B cell (primary cell): ENCODE measurements at regions not wholly inside any gene's neighbourhood (a gene's known extent, or its start where the extent isn't known, plus 50 kb on each side); places are given as distances from the start of the nearest gene placed in this dataset.

ENCODE experiments used
- ATAC-seq: fragments of 200-7000 bp; cut with Tn5 transposase; one replicate; pipeline ENCODE4 v1.10.0; 2021; ENCODE audit warnings: low read depth, mild to moderate bottlenecking, moderate number of reproducible peaks, moderate library complexity
- CTCF ChIA-PET: fragments of 350-600 bp; sonication (Branson Sonifier 250); formaldehyde crosslinking; loops from one replicate; lab custom pipeline; 2021; ENCODE audit warnings: antibody characterized with exemption, inconsistent platforms; lab: Charles Lee
- POLR2A ChIA-PET: fragments of 350-600 bp; sonication (Branson Sonifier 250); formaldehyde crosslinking; loops from one replicate; lab custom pipeline; 2021; ENCODE audit warnings: antibody characterized with exemption; lab: Charles Lee
- DNase-seq: peaks from one replicate; pipeline ENCODE4 v3.0.0; 2013
- H2AFZ ChIP-seq: 2 replicates; pipeline ENCODE4 v1.6.1; 2012; ENCODE audit warnings: mild to moderate bottlenecking, low read depth, low read length; ENCODE audit not compliant: insufficient read depth, poor library complexity, severe bottlenecking
- H3K27ac ChIP-seq, 2 donors: 1 replicate in 1 of 2; 2 replicates in 1 of 2; pipeline ENCODE4 v1.5.1; 2012 to 2013; ENCODE audit warnings: low read length in 2 of 2, mild to moderate bottlenecking in 2 of 2, moderate library complexity in 1 of 2
- H3K27me3 ChIP-seq, 4 experiments: fragments of 200-600 bp in 1 of 4; sonication (generic) in 1 of 4; replicated peaks in 1 of 4; 1 replicate in 2 of 4; 2 replicates in 2 of 4; pipeline versions ENCODE4 v1.6.1 to v1.7.0; 2013 to 2016; ENCODE audit warnings: low read length in 3 of 4, mild to moderate bottlenecking in 2 of 4, mixed read lengths in 1 of 4, moderate library complexity in 1 of 4; ENCODE audit not compliant: insufficient read depth in 4 of 4, control insufficient read depth in 3 of 4; ENCODE audit errors: control extremely low read depth in 1 of 4
- H3K36me3 ChIP-seq, 2 experiments: replicated peaks in 1 of 2; 1 replicate in 1 of 2; 2 replicates in 1 of 2; pipeline versions ENCODE4 v1.6.1 to v1.7.1; 2013; ENCODE audit warnings: low read length in 1 of 2; ENCODE audit not compliant: insufficient read depth in 2 of 2, control insufficient read depth in 1 of 2; ENCODE audit errors: control extremely low read depth in 1 of 2, extremely low read depth in 1 of 2
- H3K4me1 ChIP-seq, 2 donors: fragments of 200-600 bp in 1 of 2; sonication (generic) in 1 of 2; 1 replicate in 1 of 2; 2 replicates in 1 of 2; pipeline versions ENCODE4 v1.5.1 to v1.6.1; 2013 to 2017; ENCODE audit warnings: low read length in 2 of 2; ENCODE audit not compliant: control insufficient read depth in 2 of 2, insufficient read depth in 2 of 2
- H3K4me2 ChIP-seq: replicated peaks from 2 replicates; pipeline ENCODE3; 2012; ENCODE audit warnings: mild to moderate bottlenecking, low read depth, low read length; ENCODE audit not compliant: poor library complexity, severe bottlenecking
- H3K4me3 ChIP-seq, 5 experiments: fragments of 200-600 bp in 1 of 5; sonication (generic) in 1 of 5; 1 replicate in 3 of 5; 2 replicates in 2 of 5; pipeline versions ENCODE4 v1.5.1 to v1.7.0; 2011 to 2016; ENCODE audit warnings: low read length in 4 of 5, mild to moderate bottlenecking in 4 of 5, low read depth in 2 of 5, control low read depth in 1 of 5, moderate library complexity in 1 of 5; ENCODE audit not compliant: insufficient read depth in 1 of 5; ENCODE audit errors: control extremely low read depth in 1 of 5, extremely low read depth in 1 of 5
- H3K79me2 ChIP-seq: fragments of 200-600 bp; sonication (generic); one replicate; pipeline ENCODE4 v1.6.0; 2016; ENCODE audit warnings: low read length; ENCODE audit not compliant: control insufficient read depth, insufficient read depth
- H3K9ac ChIP-seq: fragments of 200-600 bp; sonication (generic); 2 replicates; pipeline ENCODE4 v1.6.1; 2017; ENCODE audit warnings: mild to moderate bottlenecking, low read length, moderate library complexity
- H3K9me3 ChIP-seq, 3 donors: one replicate each; pipeline versions ENCODE4 v1.6.1 to v1.7.1; 2013; ENCODE audit warnings: low read length in 2 of 3; ENCODE audit not compliant: control insufficient read depth in 2 of 3, insufficient read depth in 1 of 3; ENCODE audit errors: control extremely low read depth in 1 of 3
- H4K20me1 ChIP-seq: 2 replicates; pipeline ENCODE4 v1.6.0; 2012; ENCODE audit warnings: mild to moderate bottlenecking, low read length; ENCODE audit not compliant: insufficient read depth, control insufficient read depth, poor library complexity, severe bottlenecking
- H3K27ac Mint-ChIP-seq: one replicate; pipeline ENCODE4 v1.8.0; 2021; ENCODE audit warnings: mixed read lengths
- H3K27me3 Mint-ChIP-seq: one replicate; pipeline ENCODE4 v1.8.0; 2021; ENCODE audit warnings: mixed read lengths
- H3K4me1 Mint-ChIP-seq: one replicate; pipeline ENCODE4 v1.8.0; 2021; ENCODE audit warnings: mixed read lengths
- H3K4me3 Mint-ChIP-seq: one replicate; pipeline ENCODE4 v1.8.0; 2021; ENCODE audit warnings: mixed read lengths
- H3K9me3 Mint-ChIP-seq: one replicate; pipeline ENCODE4 v1.8.0; 2022; ENCODE audit warnings: mixed read lengths; ENCODE audit not compliant: insufficient read depth
- CTCF ChIP-seq: fragments of 200-600 bp; IDR thresholded peaks from one replicate; pipeline ENCODE4 v1.8.0; 2022; ENCODE audit warnings: antibody characterized with exemption, mild to moderate bottlenecking
- EZH2 ChIP-seq: IDR thresholded peaks from 2 replicates; pipeline ENCODE4 v1.6.1; 2012; ENCODE audit warnings: borderline replicate concordance, low read depth, mild to moderate bottlenecking, moderate library complexity, low read length; ENCODE audit not compliant: insufficient read depth, poor library complexity, severe bottlenecking
- WGBS: methylation state at CpG from one replicate; pipeline ENCODE4 v1.1.5; 2013; ENCODE audit warnings: missing lambda C conversion rate; ENCODE audit not compliant: insufficient coverage; 5-methylcytosine and 5-hydroxymethylcytosine counted together
- intact Hi-C: fragments of 100-400 bp; cut with micrococcal nuclease; formaldehyde crosslinking; loops from one replicate; pipeline ENCODE4 v1.10.0; 2022

DNA sequence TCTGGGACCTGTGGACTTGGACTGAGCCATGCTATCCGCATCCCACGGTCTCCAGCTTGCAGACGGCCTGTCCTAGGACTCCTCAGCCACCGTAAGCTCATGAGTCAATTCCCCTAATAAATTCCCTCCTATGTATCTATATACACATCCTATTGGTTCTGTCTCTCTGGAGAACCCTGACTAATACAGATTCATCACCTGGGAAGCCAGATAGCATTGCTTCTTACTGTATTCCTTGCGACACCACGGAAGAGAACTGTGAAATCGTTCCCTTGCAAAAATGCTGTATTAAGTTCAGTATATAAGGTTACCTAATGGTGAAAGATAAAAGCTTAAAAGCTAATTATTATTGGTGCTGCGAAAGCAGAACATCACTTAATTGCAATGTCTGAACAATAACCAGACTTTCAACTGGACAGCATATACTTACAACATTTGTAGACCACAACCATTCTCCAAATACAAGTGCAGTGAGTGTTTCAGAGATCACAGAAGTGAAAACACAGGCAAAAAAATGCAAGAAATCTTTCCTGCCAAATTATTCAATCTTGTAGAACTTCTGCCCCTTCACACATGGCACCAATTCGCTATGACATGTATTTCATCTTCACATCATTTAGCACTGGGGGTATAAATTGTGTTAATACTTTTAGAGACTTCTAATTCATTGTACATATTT is 352.9 kb downstream of the TXNL1 start:
- TF ChIP-seq EZH2: no peak
- no peak for TF ChIP-seq CTCF
- no peak overlapping the region for H3K27ac ChIP-seq
- DNase-seq (no peak), ATAC-seq (no peak)
- no peaks in the 10 kb centered on the region for H3K27me3 ChIP-seq
- no peak overlapping the region for H2AFZ ChIP-seq
- no peaks in the 10 kb centered on the region for H3K36me3 ChIP-seq
- H3K27ac Mint-ChIP-seq: no peak overlapping the region
- H3K4me1 Mint-ChIP-seq: peaks cover 18% of the 10 kb centered on the region
- H3K4me3 Mint-ChIP-seq: no peak overlapping the region
- H3K79me2 ChIP-seq: no peaks in the 10 kb centered on the region
- no peak overlapping the region for H3K9ac ChIP-seq
- no peak overlapping the region for H3K4me2 ChIP-seq
- H3K4me1 ChIP-seq: peaks cover 10 to 11% of the 10 kb centered on the region in 2 donors
- no peak overlapping the region for H3K4me3 ChIP-seq
- H4K20me1 ChIP-seq: no peaks in the 10 kb centered on the region
- H3K9me3 Mint-ChIP-seq: no peaks in the 10 kb centered on the region
- peaks cover 0 to 2% (median 0%) of the 10 kb centered on the region in 3 donors for H3K9me3 ChIP-seq
- POLR2A ChIA-PET: no interaction called here
- no peaks in the 10 kb centered on the region for H3K27me3 Mint-ChIP-seq
- intact Hi-C loops: no loop called here
- 98% methylated on average over 4 of the region's 9 CpGs for WGBS
- CTCF ChIA-PET: no interaction called here

DNA sequence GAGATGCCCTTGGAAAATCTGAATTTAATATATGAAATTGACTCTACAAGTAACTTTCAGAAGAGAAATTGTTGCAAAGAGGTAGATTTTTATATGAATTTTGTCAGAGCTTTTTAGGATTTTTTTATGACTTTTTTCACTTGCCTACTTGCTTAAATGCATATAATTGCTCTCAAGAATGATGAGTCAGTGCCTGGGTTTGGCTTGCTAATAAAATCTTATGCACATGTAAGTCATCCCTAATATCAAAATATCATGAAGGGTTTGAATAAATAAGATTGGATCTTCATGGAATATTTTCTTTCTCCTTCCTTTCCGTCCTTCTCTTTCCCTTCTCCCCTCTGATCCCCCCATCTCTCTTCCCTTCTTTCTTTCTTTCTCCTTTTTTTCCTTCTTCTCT is 354.1 kb downstream of the TXNL1 start:
- no peak overlapping the region for H3K4me2 ChIP-seq
- H3K4me3 ChIP-seq: no peak overlapping the region
- TF ChIP-seq CTCF: no peak
- no peak for TF ChIP-seq EZH2
- Mint-ChIP-seq H3K4me1 (peaks cover 9% of the 10 kb centered on the region), H3K27me3 (no peaks in the 10 kb centered on the region), H3K9me3 (peaks cover 8% of the 10 kb centered on the region), H3K27ac (no peak overlapping the region), H3K4me3 (no peak overlapping the region)
- no peak overlapping the region for H2AFZ ChIP-seq
- POLR2A ChIA-PET: interaction anchor here (0.6 kb wide), 1 partner anchor 73 kb away, joined by 3 read pairs; no protein-coding TSS in a partner anchor
- no peaks in the 10 kb centered on the region for H3K27me3 ChIP-seq
- CTCF ChIA-PET: no interaction called here
- ATAC-seq (no peak), DNase-seq (no peak)
- no peaks in the 10 kb centered on the region for H4K20me1 ChIP-seq
- H3K4me1 ChIP-seq: peaks cover 4 to 6% of the 10 kb centered on the region in 2 donors
- no CpG with 5 or more reads among the region's 1 CpG for WGBS
- H3K9ac ChIP-seq: no peak overlapping the region
- intact Hi-C loops: no loop called here
- no peak overlapping the region for H3K27ac ChIP-seq
- peaks cover 0 to 14% (median 1%) of the 10 kb centered on the region in 3 donors for H3K9me3 ChIP-seq
- H3K36me3 ChIP-seq: no peaks in the 10 kb centered on the region
- no peaks in the 10 kb centered on the region for H3K79me2 ChIP-seq
